ENCODE measurements at regions not wholly inside any gene's neighbourhood (a gene's known extent, or its start where the extent isn't known, plus 50 kb on each side); places are given as distances from the start of the nearest gene placed in this dataset.
A peak's percentile ranks its signal among the peaks of the same experiment; 100 is the strongest.
"Not testable (repeated sequence)": the region's sequence is repeated elsewhere in the genome, so short reads cannot be mapped to it uniquely, and the experiment has no call there.

GRCh38 chr3:177628095-177628719 lies 430.9 kb upstream of the TBL1XR1 start:
- not testable (repeated sequence) for DNase-seq (ENCODE audit: low spot score)

DNA sequence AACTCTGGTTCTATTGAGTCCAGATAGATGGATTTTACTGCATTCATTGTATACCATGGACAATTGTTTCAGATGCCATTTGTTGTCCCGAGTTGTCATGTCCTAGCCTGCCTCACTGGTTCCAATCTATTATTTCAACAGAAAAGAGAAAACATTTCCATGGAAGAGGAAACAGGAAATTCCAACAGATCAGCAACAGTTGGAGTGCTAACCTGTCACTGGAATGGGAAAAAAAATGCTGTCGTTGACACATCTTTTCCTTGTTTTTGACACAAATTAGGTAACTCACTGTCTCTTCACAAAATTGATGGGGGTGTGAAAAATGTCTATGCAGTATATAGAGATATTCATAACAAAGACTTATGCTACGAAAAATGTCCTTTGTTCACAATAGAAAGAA lies 432.0 kb upstream of the TBL1XR1 start:
- no peak for DNase-seq (ENCODE audit: low spot score)

- DNase-seq (ENCODE audit: low spot score), result no peak
Observed at GRCh38 chr3:177633671-177634207, 436.5 kb upstream of the TBL1XR1 start.

DNA sequence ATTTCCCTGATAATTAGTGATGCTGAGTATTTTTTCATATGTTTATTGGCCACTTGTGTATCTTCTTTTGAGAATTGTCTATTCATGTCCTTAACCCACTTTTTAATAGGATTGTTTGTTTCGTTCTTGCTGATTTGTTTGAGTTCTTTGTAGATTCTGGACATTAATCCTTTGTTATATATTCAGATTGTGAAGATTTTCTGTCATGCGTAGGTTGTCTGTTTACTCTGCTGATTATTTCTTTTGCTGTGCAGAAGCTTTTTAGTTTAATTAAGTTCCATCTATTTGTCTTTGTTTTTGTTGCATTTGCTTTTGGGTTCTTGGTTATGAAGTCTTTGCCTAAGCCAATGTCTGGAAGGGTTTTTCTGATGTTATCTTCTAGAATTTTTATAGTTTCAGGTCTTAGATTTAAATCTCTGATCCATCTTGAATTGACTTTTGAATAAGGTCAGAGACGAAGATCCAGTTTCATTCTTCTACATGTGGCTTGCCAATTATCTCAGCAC lies 438.4 kb upstream of the TBL1XR1 start:
- DNase-seq (ENCODE audit: low spot score), result not testable (repeated sequence)

GRCh38 chr3:177640319-177640965 lies 443.2 kb upstream of the TBL1XR1 start:
- no peak for DNase-seq (ENCODE audit: low spot score)

DNA sequence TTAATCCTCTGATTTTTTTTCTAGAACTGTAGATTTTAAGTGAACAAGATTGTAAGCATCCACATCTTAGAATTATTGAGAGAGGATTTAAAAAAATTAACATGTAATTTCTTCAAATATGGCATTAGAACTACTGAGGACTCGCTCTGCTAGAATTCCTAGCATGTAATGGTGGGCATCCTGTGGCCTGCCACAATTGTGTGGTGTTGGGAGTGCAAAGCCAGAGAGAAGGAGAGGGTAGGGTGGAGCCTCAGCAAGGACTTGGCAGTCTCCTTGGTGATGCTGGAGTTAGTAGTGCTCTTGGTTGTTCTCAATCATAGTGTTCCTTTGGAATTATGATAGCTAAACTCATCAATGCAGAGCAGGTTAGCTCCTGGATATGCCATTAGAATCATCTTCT lies 443.9 kb upstream of the TBL1XR1 start:
- no peak for DNase-seq (ENCODE audit: low spot score)

GRCh38 chr3:177642042-177642803 lies 444.9 kb upstream of the TBL1XR1 start:
- peak; percentile 41 for DNase-seq (ENCODE audit: low spot score)

GRCh38 chr3:177642804-177643125 lies 445.5 kb upstream of the TBL1XR1 start:
- DNase-seq (ENCODE audit: low spot score), result no peak

DNA sequence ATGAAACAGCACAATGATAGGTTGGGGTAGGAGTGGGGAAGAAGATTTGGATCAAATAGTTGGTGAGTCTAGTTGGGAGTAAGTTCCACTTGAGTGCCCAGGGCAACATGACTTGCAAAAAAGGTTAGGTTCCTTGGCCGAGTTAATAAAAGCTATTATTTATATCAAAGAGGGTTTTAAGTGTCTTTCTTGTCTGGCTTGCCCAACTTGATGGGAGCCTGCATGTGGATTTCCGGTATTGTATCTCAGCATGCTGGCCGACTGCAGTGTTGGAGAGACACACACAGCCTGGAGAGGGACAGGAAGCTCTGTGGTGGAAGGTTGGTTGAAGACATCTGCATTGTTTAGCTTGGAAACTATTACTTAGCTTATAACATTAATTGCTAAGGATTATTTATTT lies 449.5 kb upstream of the TBL1XR1 start:
- no peak for DNase-seq (ENCODE audit: low spot score)

GRCh38 chr3:177647341-177647740 lies 450.1 kb upstream of the TBL1XR1 start:
- no peak for DNase-seq (ENCODE audit: low spot score)

DNA sequence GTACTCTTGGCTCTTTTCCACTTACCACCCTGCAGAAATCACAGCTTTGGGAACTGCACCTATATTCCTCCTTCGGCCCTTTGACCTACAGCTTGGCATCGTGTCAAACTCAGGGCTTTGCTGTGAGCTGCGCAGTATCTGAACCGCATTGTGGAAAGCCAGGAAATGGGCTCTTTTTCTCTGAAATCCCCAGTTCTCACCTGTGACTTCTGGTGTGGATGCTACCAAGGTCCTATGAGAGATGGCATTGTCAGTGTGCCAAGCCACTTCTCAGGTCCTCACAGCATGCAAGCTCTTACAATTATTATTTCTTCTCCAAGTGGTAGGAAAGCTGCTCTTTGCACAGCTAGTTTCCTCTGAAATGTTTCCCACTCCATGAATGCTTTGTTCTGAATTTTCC lies 450.6 kb upstream of the TBL1XR1 start:
- no peak for DNase-seq (ENCODE audit: low spot score)

- no peak for DNase-seq (ENCODE audit: low spot score)
Observed at GRCh38 chr3:177652556-177653291, 455.4 kb upstream of the TBL1XR1 start.

DNA sequence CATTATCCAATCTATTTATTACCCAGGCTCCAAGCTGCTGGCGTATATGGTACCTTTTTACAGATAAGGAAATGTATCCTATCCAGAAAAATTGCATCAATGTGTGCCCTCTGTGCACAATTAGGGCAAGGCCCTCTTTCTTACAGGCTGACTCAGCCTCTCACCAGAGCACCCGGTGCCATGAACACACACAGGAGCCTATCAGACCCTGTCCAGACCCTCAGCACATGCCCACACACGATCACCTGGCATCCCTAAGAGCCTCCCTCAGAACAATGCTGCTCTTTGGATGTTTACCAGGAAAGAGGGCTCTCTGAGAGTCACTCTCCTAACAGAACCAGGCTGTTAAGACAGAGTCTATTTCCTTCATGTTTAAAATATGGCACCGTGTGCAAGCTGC lies 460.0 kb upstream of the TBL1XR1 start:
- no peak for DNase-seq (ENCODE audit: low spot score)

DNA sequence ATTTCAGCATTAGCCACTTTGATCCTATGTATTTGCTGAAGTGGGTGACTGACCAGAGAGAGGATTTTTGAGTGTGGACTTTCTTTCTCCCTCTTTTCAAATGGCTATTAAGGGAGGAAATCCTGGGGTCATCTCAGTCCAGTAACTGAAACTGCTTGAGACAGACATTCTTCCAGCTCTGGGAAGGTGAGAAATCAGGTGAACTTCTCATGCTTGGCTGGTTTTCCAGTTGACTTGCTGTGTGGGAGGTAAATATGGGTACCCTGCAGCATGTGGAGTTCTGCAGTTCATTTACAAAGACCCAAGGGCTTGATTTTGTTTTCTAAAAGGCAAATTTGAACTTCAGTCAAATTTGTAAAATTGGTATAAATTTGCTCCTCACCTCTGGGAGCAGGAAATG lies 461.1 kb upstream of the TBL1XR1 start:
- no peak for DNase-seq (ENCODE audit: low spot score)

- not testable (repeated sequence) for DNase-seq (ENCODE audit: low spot score)
Observed at GRCh38 chr3:177664380-177665103, 467.3 kb upstream of the TBL1XR1 start.

GRCh38 chr3:177665122-177665808 lies 468.0 kb upstream of the TBL1XR1 start:
- DNase-seq (ENCODE audit: low spot score), result no peak

- no peak for DNase-seq (ENCODE audit: low spot score)
Observed at GRCh38 chr3:177672252-177672911, 475.1 kb upstream of the TBL1XR1 start.

DNA sequence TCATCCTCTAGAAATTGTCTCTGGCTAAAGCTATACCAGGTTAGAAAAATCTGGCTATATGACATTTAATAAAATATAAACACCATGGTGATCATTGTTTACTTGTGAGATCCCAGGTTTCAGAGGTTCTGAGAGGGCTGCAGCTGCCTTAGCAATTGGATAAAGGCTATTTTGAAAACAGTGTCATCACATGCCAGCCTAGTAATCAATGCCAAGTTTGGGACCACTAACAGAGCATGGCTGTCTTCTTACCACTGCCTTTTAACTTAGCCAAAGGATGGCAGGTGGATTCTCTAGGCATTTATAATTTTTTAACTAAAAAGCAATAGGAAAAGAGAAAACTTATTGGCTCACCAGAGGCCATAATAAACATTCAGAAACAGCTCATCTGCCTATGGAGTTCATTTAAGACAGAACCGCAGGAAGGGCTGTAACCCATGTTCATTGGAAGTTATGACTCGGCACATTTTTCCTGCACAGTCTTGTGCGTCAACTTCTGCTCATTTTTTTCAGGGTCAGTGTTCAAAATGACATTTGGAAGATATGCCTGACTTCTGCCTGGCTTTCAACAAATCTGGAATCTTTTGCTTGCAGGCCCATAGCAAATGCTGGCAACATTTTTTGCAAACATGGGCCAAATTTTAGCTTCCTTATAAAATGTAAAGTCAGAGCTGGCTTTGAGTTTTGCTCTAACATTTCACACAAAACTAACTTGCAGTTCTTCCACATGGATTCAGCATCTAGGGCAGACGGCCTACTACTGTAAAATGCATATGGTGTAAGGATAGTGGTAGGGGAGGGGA lies 476.0 kb upstream of the TBL1XR1 start:
- DNase-seq (ENCODE audit: low spot score), result no peak

DNA sequence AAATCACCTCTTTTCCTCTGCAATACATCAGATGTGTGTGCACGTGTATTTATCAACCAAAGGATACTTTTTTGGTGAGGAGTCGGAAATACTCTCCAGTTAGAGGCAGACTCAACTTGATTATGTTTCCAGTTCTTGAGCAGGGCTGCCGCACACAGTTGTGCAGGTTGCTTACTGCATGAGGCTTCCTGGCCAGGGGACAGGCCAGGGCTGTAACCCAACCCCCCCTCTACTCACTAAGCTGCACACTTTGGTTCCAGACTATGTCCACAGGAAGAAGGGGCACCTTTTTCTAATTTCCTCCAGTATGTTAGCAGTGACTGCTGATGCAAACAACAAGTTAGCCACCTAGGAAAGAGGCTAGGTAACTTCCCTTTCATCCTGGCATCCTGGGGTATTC lies 476.9 kb upstream of the TBL1XR1 start:
- DNase-seq (ENCODE audit: low spot score), result no peak

DNA sequence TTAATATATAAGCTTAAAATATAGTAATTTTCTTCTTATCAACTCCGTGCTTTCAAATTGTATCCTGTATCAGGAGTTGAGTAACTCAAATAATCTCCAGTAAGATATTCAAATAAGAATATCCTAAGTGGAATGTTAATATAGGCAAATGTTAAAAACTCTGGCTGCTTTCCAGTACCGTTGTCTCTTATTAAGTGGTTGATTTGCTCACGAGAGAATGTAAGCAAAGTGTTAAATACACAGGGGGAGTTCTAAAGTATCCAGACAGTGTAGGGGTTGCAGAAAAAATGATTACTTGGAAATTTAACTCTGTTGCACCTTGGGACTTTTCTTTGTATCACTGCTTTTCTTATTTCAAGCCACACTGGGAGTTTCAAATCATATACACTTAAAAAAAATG lies 478.9 kb upstream of the TBL1XR1 start:
- no peak for DNase-seq (ENCODE audit: low spot score)
